H1 (cell line): ENCODE measurements at regions not wholly inside any gene's neighbourhood (a gene's known extent, or its start where the extent isn't known, plus 50 kb on each side); places are given as distances from the start of the nearest gene placed in this dataset.

Experiments
- CTCF ChIA-PET: fragments of 300-600 bp; sonication (Branson Sonifier 250); formaldehyde crosslinking; loops from one replicate; lab custom pipeline; 2021; ENCODE audit not compliant: partially characterized antibody; lab: Charles Lee
- POLR2A ChIA-PET: fragments of 300-600 bp; sonication (Branson Sonifier 250); formaldehyde crosslinking; loops from one replicate; lab custom pipeline; 2021; ENCODE audit warnings: inconsistent platforms; ENCODE audit not compliant: partially characterized antibody; lab: Charles Lee
- DNase-seq, 2 experiments: peaks; one replicate each; pipeline versions ENCODE4 v3.0.0 to v3.0.0-alpha.2; 2010 to 2022; ENCODE audit warnings: low spot score in 2 of 2, low read depth in 1 of 2, mixed read lengths in 1 of 2
- FAIRE-seq: peaks from 2 replicates; lab custom pipeline; 2011; peaks lifted over from hg19 to GRCh38; lab: Jason Lieb, UNC
- H2AFZ ChIP-seq: 2 replicates; pipeline ENCODE4 v1.8.1; 2012; ENCODE audit warnings: low read length, inconsistent platforms
- H2AK5ac ChIP-seq: 2 replicates; pipeline ENCODE4 v1.6.1; 2013; ENCODE audit warnings: low read depth, low read length
- H2BK120ac ChIP-seq: replicated peaks from 2 replicates; pipeline ENCODE3; 2013; ENCODE audit warnings: low read depth, low read length, inconsistent platforms
- H2BK12ac ChIP-seq: 2 replicates; pipeline ENCODE4 v1.6.1; 2013; ENCODE audit warnings: low read depth, low read length
- H2BK15ac ChIP-seq: 2 replicates; pipeline ENCODE4 v1.6.1; 2013; ENCODE audit warnings: low read length
- H2BK20ac ChIP-seq: 2 replicates; pipeline ENCODE4 v1.6.1; 2013; ENCODE audit warnings: low read length
- H2BK5ac ChIP-seq: 2 replicates; pipeline ENCODE4 v1.6.1; 2013; ENCODE audit warnings: low read depth, low read length
- H3K14ac ChIP-seq: 2 replicates; pipeline ENCODE4 v1.6.1; 2013; ENCODE audit warnings: inconsistent platforms; ENCODE audit not compliant: insufficient read length
- H3K18ac ChIP-seq: 2 replicates; pipeline ENCODE4 v1.6.1; 2013; ENCODE audit warnings: low read length; ENCODE audit errors: extremely low read depth
- H3K23ac ChIP-seq: 2 replicates; pipeline ENCODE4 v1.6.1; 2013; ENCODE audit warnings: inconsistent platforms; ENCODE audit not compliant: insufficient read length
- H3K23me2 ChIP-seq: 2 replicates; pipeline ENCODE4 v1.6.1; 2013; ENCODE audit warnings: low read depth, low read length
- H3K27ac ChIP-seq: 2 replicates; pipeline ENCODE4 v1.6.1; 2011; ENCODE audit warnings: low read depth, low read length, inconsistent platforms
- H3K27me3 ChIP-seq, 4 experiments: replicated peaks in 1 of 4; 1 replicate in 1 of 4; 2 replicates in 3 of 4; pipeline versions ENCODE4 v1.6.1 to v1.8.1; 2011 to 2013; ENCODE audit warnings: low read length in 3 of 4, mild to moderate bottlenecking in 3 of 4, inconsistent platforms in 2 of 4, mixed read lengths in 2 of 4, moderate library complexity in 1 of 4; ENCODE audit not compliant: control insufficient read depth in 3 of 4, insufficient read depth in 3 of 4; ENCODE audit errors: extremely low read depth in 1 of 4
- H3K36me3 ChIP-seq, 4 experiments: 2 replicates each; pipeline versions ENCODE4 v1.6.1 to v1.8.1; 2011 to 2013; ENCODE audit warnings: mild to moderate bottlenecking in 4 of 4, low read length in 3 of 4, moderate library complexity in 2 of 4, control low read depth in 1 of 4, inconsistent platforms in 1 of 4; ENCODE audit not compliant: insufficient read depth in 4 of 4, control insufficient read depth in 2 of 4
- H3K4ac ChIP-seq: replicated peaks from 2 replicates; pipeline ENCODE3; 2013; ENCODE audit warnings: low read length, low read depth, mixed read lengths, inconsistent platforms; ENCODE audit not compliant: insufficient read length
- H3K4me1 ChIP-seq, 4 experiments: replicated peaks in 1 of 4; 1 replicate in 1 of 4; 2 replicates in 3 of 4; pipeline versions ENCODE4 v1.6.1 to v1.8.1; 2011 to 2013; ENCODE audit warnings: low read length in 3 of 4, inconsistent platforms in 2 of 4, mixed read lengths in 1 of 4; ENCODE audit not compliant: insufficient read depth in 4 of 4, control insufficient read depth in 3 of 4
- H3K4me2 ChIP-seq, 2 experiments: 2 replicates each; pipeline versions ENCODE4 v1.6.1 to v1.8.1; 2011 to 2013; ENCODE audit warnings: low read depth in 2 of 2, low read length in 2 of 2, control low read depth in 1 of 2, inconsistent platforms in 1 of 2, mild to moderate bottlenecking in 1 of 2; ENCODE audit not compliant: insufficient read depth in 1 of 2
- H3K4me3 ChIP-seq, 4 experiments: fragments of 200-600, 300-600 bp in 1 of 4; sonication (generic), shearing (Covaris generic), sonication (Bioruptor Twin) in 1 of 4; 2 replicates each; pipeline versions ENCODE4 v1.5.1 to v1.8.1; 2011 to 2016; ENCODE audit warnings: low read length in 4 of 4, low read depth in 3 of 4, control low read depth in 2 of 4, inconsistent platforms in 2 of 4, mild to moderate bottlenecking in 2 of 4, mixed read lengths in 1 of 4, moderate library complexity in 1 of 4; ENCODE audit not compliant: insufficient read depth in 2 of 4; ENCODE audit errors: extremely low read depth in 1 of 4
- H3K56ac ChIP-seq: replicated peaks from 2 replicates; pipeline ENCODE3; 2013; ENCODE audit warnings: low read depth, mild to moderate bottlenecking, mixed read lengths, low read length, inconsistent platforms; ENCODE audit not compliant: insufficient read length
- H3K79me1 ChIP-seq: 2 replicates; pipeline ENCODE4 v1.6.1; 2013; ENCODE audit warnings: low read depth, low read length, control low read depth
- H3K79me2 ChIP-seq, 2 experiments: 2 replicates each; pipeline versions ENCODE4 v1.6.1 to v1.8.1; 2012 to 2013; ENCODE audit warnings: low read length in 2 of 2, mild to moderate bottlenecking in 2 of 2, inconsistent platforms in 1 of 2; ENCODE audit not compliant: insufficient read depth in 2 of 2, control insufficient read depth in 1 of 2
- H3K9ac ChIP-seq, 4 experiments: replicated peaks in 1 of 4; 1 replicate in 1 of 4; 2 replicates in 3 of 4; pipeline versions ENCODE4 v1.6.1 to v1.8.1; 2011 to 2013; ENCODE audit warnings: low read depth in 3 of 4, low read length in 3 of 4, control low read depth in 2 of 4, mild to moderate bottlenecking in 2 of 4, moderate library complexity in 2 of 4, inconsistent platforms in 1 of 4; ENCODE audit errors: extremely low read depth in 1 of 4
- H3K9me3 ChIP-seq, 2 experiments: 2 replicates each; pipeline versions ENCODE4 v1.6.1 to v1.8.1; 2012 to 2013; ENCODE audit warnings: mild to moderate bottlenecking in 2 of 2, moderate library complexity in 2 of 2, control low read depth in 1 of 2, inconsistent platforms in 1 of 2, low read depth in 1 of 2, low read length in 1 of 2, mixed read lengths in 1 of 2; ENCODE audit not compliant: insufficient read depth in 2 of 2
- H4K20me1 ChIP-seq, 2 experiments: replicated peaks in 1 of 2; 2 replicates each; pipeline versions ENCODE3 to v1.8.1; 2011 to 2013; ENCODE audit warnings: inconsistent platforms in 2 of 2, low read length in 2 of 2, mild to moderate bottlenecking in 1 of 2; ENCODE audit not compliant: insufficient read depth in 2 of 2, control insufficient read depth in 1 of 2
- H4K5ac ChIP-seq: 2 replicates; pipeline ENCODE4 v1.6.1; 2013; ENCODE audit warnings: low read length, low read depth, mixed read lengths, inconsistent platforms; ENCODE audit not compliant: insufficient read length
- H4K8ac ChIP-seq: 2 replicates; pipeline ENCODE4 v1.8.0; 2013; ENCODE audit warnings: mild to moderate bottlenecking, moderate library complexity, low read length, inconsistent platforms; ENCODE audit not compliant: insufficient read depth; ENCODE audit errors: extremely low read depth
- H4K91ac ChIP-seq: replicated peaks from 2 replicates; pipeline ENCODE3; 2013; ENCODE audit warnings: low read length, mixed read lengths, inconsistent platforms; ENCODE audit not compliant: insufficient read length
- CHD1 ChIP-seq: IDR thresholded peaks from 2 replicates; pipeline ENCODE4 v1.6.1; 2012; ENCODE audit warnings: low read depth, low read length, improper control_type of control experiment
- WGBS, 2 experiments: shearing (Covaris generic) in 1 of 2; methylation state at CpG; one replicate each; pipeline versions ENCODE4 v1.1.6 to v1.1.7; 2013 to 2015; ENCODE audit warnings: low lambda C conversion rate in 2 of 2, mixed read lengths in 2 of 2, inconsistent platforms in 1 of 2, low coverage in 1 of 2, missing lambda C conversion rate in 1 of 2; ENCODE audit not compliant: insufficient replicate concordance in 2 of 2, insufficient coverage in 1 of 2, insufficient read length in 1 of 2; ENCODE audit errors: extremely low coverage in 1 of 2, missing lambda C conversion rate in 1 of 2; 5-methylcytosine and 5-hydroxymethylcytosine counted together
- TF ChIP-seq, protein P1 (sequence below): IDR thresholded peaks from 2 replicates; pipeline ENCODE4 v1.6.1; 2012; ENCODE audit warnings: inconsistent platforms

- FAIRE-seq (no peak), DNase-seq (no peak)
- no peak overlapping the region for H3K4me3 ChIP-seq
- no peak overlapping the region; the same call in 1 of the 2 replicates for H2BK15ac ChIP-seq
- H2AK5ac ChIP-seq = no peak overlapping the region
- H4K91ac ChIP-seq = no peak overlapping the region
- ChIA-PET POLR2A (no interaction called here), CTCF (interaction anchor here (1.6 kb wide), 1 partner anchor 101 kb away, joined by 6 read pairs; no protein-coding TSS in a partner anchor)
- peak overlapping the region; percentile 29; the same call in 1 of the 2 replicates for H2BK12ac ChIP-seq
- no peak overlapping the region for H3K56ac ChIP-seq
- TF ChIP-seq CHD1 = no peak
- TF ChIP-seq, protein P1, sequence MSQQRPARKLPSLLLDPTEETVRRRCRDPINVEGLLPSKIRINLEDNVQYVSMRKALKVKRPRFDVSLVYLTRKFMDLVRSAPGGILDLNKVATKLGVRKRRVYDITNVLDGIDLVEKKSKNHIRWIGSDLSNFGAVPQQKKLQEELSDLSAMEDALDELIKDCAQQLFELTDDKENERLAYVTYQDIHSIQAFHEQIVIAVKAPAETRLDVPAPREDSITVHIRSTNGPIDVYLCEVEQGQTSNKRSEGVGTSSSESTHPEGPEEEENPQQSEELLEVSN = peak; percentile 53; the same call in 1 of the 2 replicates
- no peak overlapping the region for H3K14ac ChIP-seq
- peaks cover 6% of the 10 kb centered on the region; the same call in 1 of the 2 replicates for H3K23me2 ChIP-seq
- no peak overlapping the region for H3K9ac ChIP-seq
- H3K79me2 ChIP-seq = no peaks in the 10 kb centered on the region
- no peaks in the 10 kb centered on the region for H3K27me3 ChIP-seq
- H3K36me3 ChIP-seq = no peaks in the 10 kb centered on the region
- H4K20me1 ChIP-seq = peaks cover 0 to 4% of the 10 kb centered on the region in 2 experiments
- H2BK120ac ChIP-seq = no peak overlapping the region
- no peak overlapping the region for H4K5ac ChIP-seq
- H3K4me2 ChIP-seq = no peak overlapping the region
- H2BK5ac ChIP-seq = no peak overlapping the region
- H3K23ac ChIP-seq = no peak overlapping the region
- no peak overlapping the region for H3K4ac ChIP-seq
- H3K27ac ChIP-seq = no peak overlapping the region
- no peak overlapping the region for H3K18ac ChIP-seq
- no peak overlapping the region for H2BK20ac ChIP-seq
- peaks cover 0 to 8% (median 3%) of the 10 kb centered on the region in 4 experiments; a peak in 4 of 7 replicates for H3K4me1 ChIP-seq
- H3K79me1 ChIP-seq = no peaks in the 10 kb centered on the region
- WGBS, 2 experiments = 85% methylated on average over 5 of the region's 5 CpGs; no CpG with 5 or more reads in 1 of the 2 experiments
- H3K9me3 ChIP-seq = no peaks in the 10 kb centered on the region
- no peak overlapping the region for H4K8ac ChIP-seq
- H2AFZ ChIP-seq = no peak overlapping the region
These were observed 55.1 kb upstream of the CMKLR1 start for GRCh38 chr12:108394196-108394595.
